GM21360 (cell line): ENCODE measurements at regions not wholly inside any gene's neighbourhood (a gene's known extent, or its start where the extent isn't known, plus 50 kb on each side); places are given as distances from the start of the nearest gene placed in this dataset.

ENCODE experiments used
- ATAC-seq: cut with Tn5 transposase; IDR thresholded peaks from one replicate; pipeline ENCODE4 v1.9.1; 2021; ENCODE audit warnings: mild to moderate bottlenecking, moderate library complexity; ENCODE audit not compliant: unreplicated experiment

DNA sequence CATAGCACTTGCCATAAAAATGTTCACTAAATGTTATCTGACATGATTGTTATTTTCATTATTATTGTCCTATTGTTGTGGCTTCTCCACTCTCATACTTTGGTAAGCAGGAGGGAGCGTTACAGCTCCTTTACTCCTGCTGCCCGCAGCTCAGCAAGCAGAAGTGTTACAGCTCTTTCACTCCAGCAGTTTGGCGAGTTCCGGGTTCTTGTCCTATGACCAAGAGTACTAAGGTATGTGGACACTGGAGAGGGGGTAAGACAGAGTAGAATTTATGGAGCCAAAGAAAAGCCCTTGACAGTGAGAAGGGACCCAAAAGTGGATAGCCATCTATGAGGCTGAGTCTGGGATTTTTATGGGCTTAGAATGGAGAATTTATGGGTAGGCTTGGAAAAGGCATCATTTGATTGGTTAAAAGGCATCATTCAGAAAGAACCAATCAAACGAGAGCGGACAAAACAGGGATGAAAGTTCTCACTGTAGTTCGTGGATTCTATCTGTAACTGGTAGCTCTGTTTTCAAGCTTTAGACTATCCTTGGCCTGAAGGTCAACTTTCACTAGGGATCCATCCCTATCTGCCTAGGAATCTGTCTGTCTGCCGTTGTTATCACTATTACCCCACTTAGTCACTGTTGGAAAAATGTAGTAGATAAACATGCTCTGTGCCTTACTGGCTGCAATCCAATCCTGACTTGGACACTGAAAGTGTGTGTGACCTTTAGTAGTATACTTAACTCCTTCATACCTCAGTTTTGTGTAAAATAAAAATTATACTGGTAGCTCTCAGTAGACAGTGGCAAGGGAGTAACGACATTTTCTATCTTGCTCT, 545.6 kb upstream of the LCORL start:
- no peak for ATAC-seq

DNA sequence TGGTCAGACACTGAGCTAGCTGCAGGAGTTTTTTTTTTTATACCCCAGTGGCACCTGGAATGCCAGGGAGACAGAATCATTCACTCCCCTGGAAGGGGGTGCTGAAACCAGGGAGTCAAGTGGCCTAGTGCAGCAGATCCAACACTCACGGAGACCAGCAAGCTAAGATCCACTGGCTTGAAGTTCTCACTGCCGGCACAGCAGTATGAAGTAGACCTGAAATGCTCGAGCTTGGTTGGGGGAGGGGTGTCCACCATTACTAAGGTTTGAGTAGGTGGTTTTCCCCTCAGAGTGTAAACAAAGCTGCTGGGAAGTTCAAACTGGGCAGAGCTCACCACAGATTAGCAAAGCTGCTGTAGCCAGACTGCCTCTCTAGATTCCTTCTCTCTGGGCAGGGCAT, 537.9 kb upstream of the LCORL start:
- ATAC-seq = no peak

DNA sequence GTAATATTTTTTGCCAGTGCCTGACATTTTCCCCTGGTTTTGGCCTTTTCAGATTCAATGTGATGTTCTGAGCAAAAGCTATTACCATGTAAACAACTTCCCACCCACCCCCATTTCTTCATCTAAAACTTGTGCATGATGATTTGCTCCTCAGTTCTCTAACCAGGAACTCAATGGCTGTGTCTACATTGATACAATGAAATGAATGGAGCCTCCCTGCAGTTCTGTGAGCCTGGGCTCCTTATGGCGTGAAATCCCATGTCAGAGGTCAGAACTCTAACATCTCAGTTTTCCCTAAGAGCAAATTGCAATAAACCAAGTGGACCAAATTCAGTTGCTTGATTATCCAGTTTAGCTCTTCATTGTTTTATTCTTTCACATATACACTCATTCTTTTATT, 534.8 kb upstream of the LCORL start:
- no peak for ATAC-seq

DNA sequence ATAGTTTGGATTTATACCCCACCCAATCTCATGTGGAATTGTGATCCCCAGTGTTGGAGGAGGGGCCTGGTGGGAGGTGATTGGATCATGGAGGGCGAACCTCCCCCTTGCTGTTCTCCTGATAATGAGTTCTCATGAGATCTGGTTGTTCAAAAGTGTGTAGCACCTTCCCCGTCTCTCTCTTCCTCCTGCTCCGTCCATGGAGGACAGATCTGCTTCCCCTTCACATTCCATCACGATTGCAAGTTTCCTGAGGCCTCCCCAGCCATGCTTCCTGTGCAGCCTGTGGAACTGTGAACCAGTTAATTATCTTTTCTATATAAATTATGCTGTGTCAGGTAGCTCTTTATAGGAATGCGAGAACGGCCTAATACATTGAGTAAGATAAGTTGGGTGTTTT, 518.8 kb upstream of the LCORL start:
- ATAC-seq = no peak

DNA sequence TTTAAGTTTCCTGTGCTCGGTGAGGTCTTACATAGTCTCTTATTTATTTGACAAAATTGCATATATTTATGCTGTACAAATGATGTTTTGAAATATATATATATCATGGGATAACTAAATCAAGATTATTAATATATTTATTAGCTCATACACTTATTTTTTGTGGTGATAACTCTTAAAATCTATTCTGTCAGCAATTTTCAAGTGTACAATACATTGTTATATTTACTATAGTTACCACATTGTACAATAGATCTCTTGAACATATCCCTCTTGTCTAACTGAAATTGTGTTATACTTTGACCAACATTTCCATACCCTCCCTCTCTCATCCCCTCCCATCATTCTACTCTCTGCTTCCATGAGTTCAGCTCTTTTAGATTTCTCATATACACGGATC, 516.6 kb upstream of the LCORL start:
- ATAC-seq = no peak

DNA sequence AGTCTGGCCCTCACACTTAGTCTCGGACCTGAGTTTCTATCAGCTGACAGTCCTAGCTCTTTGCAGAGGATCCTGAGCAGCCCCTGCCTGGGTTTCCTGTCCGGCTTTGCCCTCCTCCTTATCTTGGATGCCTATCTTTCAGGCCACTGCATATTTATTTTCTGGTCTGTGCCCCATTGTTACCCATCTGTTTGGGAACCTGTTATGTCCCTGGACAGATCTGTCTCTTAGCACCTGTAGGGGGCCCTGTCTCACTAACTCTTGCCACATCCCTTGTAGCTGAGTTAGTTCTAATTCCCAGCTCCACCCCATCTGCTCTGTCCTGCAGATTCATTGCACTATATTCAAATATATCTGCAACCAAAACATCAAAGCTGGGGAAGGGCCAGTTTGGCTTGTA, 514.9 kb upstream of the LCORL start:
- ATAC-seq = no peak

DNA sequence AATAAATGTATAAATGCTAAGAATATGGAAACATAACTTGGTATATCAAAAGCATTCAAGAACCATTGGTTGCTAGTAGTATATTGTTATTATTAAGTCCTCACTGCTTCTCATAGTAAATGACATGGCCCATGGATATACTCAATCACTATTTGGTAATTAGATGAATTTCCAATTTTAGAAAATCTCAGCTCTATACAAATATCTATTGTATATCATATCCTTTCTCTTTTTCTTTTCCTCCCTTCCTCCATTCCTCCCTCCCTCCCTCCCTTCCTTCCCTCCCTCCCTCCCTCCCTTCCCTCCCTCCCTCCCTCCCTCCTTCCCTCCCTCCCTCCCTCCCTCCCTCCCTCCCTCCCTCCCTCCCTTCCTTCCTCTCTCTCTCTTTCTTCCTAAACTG, 514.4 kb upstream of the LCORL start:
- ATAC-seq = no peak

DNA sequence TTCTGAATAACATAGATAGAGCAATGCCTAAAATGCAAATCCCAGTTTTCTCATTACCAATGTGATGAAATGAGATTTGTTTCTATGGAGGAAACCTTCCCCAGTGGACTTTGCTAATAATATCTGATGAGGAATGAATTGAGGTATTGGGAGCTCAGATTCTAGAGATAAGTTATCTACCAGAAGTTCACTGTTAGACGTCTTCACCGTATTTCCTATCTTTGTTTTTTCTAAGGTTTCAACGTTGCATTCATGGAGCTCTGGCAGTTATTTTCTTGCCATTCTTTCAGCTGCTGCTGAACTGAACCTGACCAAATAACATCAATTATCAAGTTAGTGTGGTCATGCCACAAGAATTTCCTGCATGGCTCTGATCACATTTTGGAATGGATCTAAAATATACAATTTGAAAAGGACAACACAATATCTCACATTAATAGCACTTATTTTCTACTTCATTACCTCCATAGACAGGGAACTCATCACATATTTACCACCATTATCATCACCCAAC, 511.8 kb upstream of the LCORL start:
- no peak for ATAC-seq

DNA sequence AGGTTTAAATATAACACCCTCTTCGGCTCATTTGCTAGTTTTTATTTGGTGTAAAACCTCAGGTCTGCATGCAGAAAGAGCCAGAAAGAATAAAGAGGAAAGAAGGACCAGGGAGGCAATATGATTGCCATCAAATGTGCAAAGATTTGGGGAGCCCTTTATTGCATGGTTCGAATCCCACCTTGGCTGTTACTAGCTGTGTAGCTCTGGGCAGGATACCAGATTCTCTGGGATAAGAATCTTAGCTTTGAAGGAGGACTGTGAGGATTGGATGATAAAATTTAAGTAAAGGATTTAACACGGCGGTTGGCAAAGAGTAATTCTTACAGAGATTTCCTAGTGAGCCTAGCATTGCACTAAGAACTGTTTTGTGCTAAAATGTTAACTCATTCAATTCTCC, 510.2 kb upstream of the LCORL start:
- no peak for ATAC-seq

DNA sequence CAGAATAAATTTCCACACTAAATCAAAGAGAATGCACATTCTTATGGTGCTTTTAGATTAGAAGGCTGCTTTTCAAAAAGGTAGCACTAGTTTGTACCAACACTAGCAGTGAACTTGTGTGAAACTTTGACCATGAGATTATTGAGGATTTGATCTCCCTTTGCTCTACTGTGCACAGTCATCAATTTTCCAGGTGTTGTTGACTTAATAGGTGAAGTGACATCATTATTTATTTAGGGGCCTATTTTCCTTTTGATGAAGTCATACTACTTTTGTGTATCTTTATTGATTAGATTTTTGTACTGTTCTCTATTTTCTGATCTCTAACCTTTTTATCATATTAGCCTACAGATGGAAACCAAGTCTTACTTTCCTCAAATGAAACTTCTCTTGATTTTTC, 507.9 kb upstream of the LCORL start:
- ATAC-seq = no peak

DNA sequence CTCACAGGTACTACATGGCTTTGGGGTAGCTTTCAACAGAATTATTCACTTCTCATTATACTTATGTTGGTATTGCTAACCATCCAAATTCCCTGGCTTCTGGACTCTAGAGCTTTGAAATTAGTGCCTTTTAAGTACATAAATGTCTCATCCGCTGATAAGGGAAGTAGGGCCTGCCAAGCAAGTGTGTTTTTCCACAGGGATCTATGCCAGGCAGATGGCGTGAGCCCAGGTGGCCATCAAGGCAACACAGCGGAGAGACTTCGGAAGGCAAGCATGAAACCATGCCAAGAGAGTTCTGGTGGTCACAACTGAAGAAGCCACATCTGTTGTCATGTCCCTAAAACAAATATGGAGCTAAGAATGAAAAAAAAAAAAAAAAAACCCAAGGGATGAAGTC, 503.1 kb upstream of the LCORL start:
- ATAC-seq = no peak

DNA sequence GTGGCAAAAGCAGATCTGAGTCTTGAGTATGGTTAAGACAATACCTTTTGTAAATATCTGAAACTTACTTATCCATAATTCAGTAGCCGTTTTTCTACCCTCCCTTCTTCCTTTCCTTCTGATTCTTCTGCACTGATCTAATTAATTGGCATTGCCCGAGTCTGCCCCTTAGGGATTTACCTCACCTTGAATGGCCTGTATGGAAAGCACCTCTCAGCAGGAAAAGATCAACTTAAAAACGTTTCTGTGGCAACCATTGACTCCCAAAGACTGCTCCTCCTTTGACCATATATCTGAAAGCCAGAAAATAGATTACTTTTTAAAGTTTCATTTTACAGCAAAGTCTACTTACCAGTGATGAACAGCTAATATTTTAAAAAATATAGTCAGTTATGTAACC, 496.5 kb upstream of the LCORL start:
- no peak for ATAC-seq

DNA sequence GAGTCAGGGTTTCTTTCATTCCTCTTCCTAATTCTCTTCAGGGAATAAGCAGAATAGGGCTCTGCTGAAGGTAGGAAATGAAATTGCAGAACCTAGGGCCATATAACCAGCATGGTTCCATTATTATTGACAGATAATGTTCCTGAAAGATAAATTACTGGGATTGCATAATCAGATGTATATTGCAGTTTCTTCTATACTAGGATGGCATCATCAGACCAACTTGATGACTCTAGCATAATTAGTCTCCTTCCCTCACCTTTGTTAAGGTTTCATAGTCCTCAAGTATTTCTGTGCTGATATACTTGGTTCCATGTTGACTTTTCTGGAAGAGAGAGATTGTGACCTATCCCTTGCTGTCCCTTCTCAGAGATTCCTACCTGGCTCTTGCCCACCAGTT, 492.3 kb upstream of the LCORL start:
- no peak for ATAC-seq

DNA sequence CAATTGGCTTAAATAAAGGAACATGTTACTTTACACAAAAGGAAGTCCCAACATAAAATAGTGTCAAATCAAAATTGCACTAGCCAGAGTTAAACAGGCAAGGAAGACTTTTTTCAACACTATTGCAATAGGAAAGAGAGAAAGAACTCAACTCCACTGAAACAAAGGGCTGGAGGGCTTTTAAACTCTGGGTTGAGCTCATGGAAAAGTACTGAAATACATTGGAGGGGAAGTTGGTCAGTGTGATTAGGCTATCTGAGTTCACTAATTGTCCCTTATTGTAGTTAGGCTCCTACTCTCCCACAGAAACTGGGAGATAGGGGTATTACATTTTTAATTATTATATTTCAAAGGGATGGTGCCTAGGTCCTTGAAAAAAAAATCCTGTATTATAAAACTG, 491.2 kb upstream of the LCORL start:
- no peak for ATAC-seq

DNA sequence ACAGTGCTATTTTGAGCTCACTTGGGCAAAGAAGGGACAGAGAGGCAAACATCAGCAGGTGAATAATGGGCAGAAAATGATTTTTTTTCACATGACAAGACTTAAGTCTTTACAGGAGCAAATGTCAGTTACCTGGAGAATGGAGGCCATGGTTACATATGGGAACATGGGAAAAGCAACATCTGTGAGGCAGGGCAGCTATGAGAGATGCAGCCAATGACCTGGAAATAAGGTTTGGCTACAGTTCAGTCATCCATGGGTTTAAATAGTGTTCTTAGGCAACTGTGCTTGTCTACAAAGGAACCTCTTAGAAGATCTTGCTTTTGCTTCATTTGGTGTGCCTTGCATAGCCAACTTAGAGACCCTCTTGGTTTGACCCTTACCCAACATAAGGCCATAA, 490.2 kb upstream of the LCORL start:
- ATAC-seq = no peak

DNA sequence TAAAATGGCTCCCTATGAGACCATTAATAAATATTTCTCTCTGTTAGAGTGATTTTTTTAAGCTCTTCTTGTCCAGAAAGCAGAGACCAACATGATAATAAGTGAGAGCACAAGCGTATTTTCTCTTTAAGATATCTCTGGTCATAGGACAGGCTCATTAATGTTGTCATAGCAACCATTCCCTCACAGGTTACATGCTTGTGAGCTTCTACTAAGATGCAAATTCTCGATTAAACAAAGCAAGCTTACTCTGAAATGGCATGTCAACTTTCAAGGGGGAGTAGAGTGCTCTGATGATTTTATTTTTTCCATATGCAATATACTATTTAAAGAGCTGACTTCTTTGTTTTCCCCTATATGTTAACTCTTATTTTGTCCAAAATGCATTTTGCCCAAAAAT, 487.2 kb upstream of the LCORL start:
- ATAC-seq = no peak

DNA sequence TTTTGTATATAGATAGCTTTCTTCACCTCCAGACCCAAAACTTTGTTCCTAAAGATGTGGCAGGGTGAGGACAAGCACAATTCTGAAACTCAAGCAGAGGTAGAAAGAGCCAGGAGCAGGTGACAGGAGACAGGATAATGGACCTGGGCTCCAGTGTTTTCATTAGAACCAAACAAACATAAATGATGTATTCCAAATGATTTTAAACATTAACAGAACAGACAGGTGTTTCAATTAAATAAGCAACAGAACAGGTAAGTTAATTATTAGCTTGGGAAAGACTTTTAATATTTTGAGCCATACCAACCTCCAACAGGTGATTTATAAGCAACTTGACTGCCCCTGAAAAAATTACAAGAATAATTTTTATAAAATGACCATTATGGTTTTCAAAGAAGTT, 459.4 kb upstream of the LCORL start:
- ATAC-seq = no peak

DNA sequence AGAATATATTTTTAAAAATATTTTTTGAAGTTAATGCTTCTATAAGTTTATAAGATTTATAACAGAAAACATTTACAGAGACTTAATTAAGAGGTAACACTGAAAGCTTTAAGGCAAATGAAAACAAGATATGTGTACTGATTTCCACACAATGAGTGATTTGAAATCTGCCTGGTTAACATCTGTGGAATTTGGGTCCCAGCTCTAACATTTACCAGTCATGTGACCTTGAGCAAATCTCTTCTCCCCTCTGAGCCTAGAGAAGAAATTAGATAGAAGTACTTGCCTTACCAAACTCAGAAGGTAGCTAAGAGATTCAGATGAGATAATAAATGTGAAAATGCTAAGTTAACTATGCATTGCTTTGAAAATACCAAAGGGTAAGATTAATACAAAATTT, 458.8 kb upstream of the LCORL start:
- no peak for ATAC-seq

DNA sequence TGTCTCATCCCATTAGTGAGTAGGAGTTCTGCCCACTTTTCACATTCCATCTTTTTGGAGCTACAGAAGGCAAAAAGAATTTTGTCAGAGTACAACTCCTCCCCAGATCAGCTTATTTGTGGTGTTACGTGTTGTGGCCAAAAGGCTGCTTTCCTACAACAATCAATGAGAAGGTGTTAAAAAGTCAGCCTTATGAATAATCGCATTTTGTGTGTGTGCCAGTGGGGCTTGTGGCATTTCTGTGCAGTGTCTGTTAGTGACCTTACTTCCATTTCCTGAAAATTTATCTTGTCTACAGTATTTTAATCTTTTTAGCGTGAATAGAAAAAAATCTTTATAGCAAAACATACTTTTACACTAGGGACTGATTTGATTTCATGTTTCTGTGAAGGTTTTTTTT, 458.3 kb upstream of the LCORL start:
- ATAC-seq = no peak

DNA sequence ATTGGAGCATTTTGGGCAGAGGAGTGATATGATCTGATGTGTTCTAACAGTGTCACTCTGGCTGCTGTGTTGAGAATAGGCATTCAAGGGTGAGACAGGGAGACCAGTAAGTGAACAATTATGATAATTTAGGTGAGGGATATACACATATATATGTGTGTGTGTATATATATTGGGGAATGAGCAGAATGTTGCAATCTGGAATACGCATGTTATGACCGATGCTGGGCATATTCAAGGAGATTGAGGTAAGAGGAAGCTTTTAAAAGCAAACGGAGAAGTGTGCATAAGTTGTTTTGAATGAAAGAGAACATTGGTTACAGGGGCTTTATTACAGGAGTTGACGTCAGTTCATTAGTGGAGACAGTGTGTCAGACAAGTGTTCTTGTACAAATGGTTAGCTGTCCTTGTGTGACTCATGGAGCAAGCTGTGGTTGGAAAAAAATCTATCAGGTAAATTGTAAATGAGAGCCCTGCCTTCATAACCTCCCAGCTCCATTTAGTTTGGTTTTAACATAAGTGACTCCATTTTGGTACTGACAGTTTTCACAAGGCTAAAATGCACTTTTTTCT, 442.5 kb upstream of the LCORL start:
- no peak for ATAC-seq

DNA sequence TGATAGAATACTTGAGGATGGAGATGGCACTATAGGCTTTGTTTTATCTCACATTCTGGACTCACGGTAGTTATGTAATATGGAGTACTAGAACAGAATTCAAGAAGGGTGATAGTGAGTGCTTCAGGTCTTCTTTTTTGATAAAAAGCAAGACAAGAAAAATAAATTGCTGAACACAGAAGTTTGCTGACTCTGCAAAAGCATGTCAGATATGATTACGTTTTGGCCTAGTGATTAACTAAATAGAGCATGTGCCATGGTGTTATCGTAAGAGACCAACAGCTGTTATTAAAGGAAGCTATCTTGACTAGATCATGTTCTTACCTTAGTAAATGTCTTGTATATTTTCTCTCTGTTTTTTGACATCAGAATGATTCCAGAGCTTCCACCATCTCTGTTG, 436.9 kb upstream of the LCORL start:
- ATAC-seq = no peak

DNA sequence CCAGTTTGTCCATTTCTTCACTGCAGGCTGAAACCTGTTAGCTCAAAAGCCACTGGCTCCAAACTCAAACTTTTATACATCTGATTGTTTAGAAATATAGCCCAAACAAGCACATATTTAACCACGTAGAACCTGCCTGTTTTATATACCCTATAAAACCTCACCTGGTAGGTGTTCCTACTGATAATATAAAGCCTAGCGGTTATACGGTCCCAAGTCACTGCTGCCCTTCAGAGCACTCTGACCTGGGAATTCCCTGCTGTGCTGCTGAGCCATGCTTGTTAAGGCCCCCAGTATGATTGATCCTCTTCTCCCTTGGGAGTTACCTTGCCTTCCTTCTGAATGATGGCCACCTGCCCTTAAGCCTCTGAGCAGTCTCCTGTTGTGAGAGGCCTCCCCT, 432.8 kb upstream of the LCORL start:
- no peak for ATAC-seq

DNA sequence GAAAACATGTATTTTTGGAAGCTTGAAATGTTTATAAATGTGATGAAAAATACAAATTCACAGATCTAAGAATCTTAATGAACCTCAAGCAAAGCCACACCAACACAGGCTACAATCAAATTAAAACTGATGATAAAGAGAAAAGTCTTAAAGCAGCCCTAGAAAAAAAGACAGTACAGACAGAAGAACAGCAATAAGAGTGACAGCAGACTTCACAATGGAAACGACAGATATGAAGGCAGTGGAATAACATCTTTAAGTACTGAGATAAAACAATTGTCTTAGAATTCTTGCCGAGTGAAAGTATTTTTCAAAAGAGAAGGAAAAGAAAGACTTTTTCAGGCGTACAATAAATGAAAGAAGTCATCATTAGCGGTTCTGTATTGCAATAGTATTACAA, 423.6 kb upstream of the LCORL start:
- no peak for ATAC-seq
